ENCODE measurements at regions not wholly inside any gene's neighbourhood (a gene's known extent, or its start where the extent isn't known, plus 50 kb on each side); places are given as distances from the start of the nearest gene placed in this dataset.

DNA sequence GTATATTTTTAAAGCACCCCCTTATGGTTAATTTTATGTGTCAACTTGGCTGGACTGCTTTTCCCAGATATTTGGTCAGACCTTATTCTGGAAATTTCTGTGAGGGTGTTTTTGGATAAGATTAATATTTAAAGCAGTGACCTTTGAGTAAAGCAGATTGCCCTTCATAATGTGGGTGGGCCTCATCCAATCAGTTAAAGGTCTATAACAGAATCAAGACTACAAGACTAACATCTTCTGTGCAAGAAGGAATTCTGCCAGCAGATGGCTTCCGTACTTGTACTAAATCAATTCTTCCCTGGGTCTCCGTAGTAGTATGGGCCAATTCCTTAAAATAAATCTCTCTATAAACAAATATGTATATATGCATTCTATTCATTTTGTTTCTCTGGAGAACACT, 257.6 kb downstream of the ETNK1 start:
- Histone ChIP-seq H2AFZ (no peak overlapping the region), H3K79me2 (replicated peaks; ENCODE audit: insufficient read depth) (no peaks in the 10 kb centered on the region), H3K4me2 (no peak overlapping the region), H3K4me1 (ENCODE audit: insufficient read depth) (no peaks in the 10 kb centered on the region), H4K20me1 (replicated peaks; ENCODE audit: insufficient read depth) (no peaks in the 10 kb centered on the region), H3F3A (replicated peaks; ENCODE audit: low read depth) (no peaks in the 10 kb centered on the region), H3K4me3 (no peak overlapping the region), H3K27ac (ENCODE audit: low read depth) (no peak overlapping the region), H3K27me3 (ENCODE audit: insufficient read depth) (no peaks in the 10 kb centered on the region), H3K9me2 (ENCODE audit: insufficient read depth) (no peaks in the 10 kb centered on the region), H3K36me3 (ENCODE audit: insufficient read depth) (no peaks in the 10 kb centered on the region)
- no peaks in the 10 kb centered on the region for H3K4me1 Mint-ChIP-seq
- no peak for ATAC-seq
- no peak overlapping the region for H3K4me3 Mint-ChIP-seq
- DNase-seq (ENCODE audit: low spot score), result peak; percentile 8
- no peaks in the 10 kb centered on the region for H3K9me3 Mint-ChIP-seq
- H3K27ac Mint-ChIP-seq, result no peak overlapping the region
- H3K27me3 Mint-ChIP-seq (ENCODE audit: insufficient read depth, low read depth, poor library complexity), result peaks cover 2% of the 10 kb centered on the region
- no peaks in the 10 kb centered on the region for H3K36me3 Mint-ChIP-seq (ENCODE audit: low read depth)
- TF ChIP-seq, protein P1, sequence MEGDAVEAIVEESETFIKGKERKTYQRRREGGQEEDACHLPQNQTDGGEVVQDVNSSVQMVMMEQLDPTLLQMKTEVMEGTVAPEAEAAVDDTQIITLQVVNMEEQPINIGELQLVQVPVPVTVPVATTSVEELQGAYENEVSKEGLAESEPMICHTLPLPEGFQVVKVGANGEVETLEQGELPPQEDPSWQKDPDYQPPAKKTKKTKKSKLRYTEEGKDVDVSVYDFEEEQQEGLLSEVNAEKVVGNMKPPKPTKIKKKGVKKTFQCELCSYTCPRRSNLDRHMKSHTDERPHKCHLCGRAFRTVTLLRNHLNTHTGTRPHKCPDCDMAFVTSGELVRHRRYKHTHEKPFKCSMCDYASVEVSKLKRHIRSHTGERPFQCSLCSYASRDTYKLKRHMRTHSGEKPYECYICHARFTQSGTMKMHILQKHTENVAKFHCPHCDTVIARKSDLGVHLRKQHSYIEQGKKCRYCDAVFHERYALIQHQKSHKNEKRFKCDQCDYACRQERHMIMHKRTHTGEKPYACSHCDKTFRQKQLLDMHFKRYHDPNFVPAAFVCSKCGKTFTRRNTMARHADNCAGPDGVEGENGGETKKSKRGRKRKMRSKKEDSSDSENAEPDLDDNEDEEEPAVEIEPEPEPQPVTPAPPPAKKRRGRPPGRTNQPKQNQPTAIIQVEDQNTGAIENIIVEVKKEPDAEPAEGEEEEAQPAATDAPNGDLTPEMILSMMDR (conservative IDR thresholded peaks at IDR 0.05; ENCODE audit: low read depth in 2 of 2), result peak in 1 of 2 experiments; percentile 29; a peak in 3 of 4 replicates
- TF ChIP-seq CREB1 (CRISPR knock-in tag; IDR thresholded peaks at IDR 0.05; ENCODE audit: low read depth), result no peak

DNA sequence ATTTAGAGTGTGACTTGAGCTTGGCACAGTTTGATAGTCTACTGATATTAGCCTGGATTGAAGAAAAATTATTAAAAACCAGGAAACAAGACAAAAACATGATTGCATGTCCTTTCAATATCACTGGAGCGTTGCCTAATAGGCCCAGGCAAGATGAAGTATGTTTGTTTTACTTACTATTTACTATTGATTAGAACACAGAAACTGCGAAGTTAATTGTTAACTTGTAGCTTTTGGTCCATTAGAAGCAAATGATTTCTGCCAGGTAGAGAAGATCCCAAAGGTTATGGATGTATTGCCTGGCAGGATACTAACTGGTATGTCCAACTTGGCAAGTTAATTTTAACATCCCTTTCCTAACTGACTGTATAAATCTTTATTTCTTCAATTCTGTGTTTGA, 268.9 kb downstream of the ETNK1 start:
- ATAC-seq, result no peak
- Histone ChIP-seq H3K27ac (ENCODE audit: low read depth) (no peak overlapping the region), H3K27me3 (ENCODE audit: insufficient read depth) (no peaks in the 10 kb centered on the region), H3K4me2 (no peak overlapping the region), H3F3A (replicated peaks; ENCODE audit: low read depth) (no peaks in the 10 kb centered on the region), H3K9me2 (ENCODE audit: insufficient read depth) (no peaks in the 10 kb centered on the region), H3K4me1 (ENCODE audit: insufficient read depth) (no peaks in the 10 kb centered on the region), H3K4me3 (no peak overlapping the region), H3K79me2 (replicated peaks; ENCODE audit: insufficient read depth) (no peaks in the 10 kb centered on the region), H2AFZ (no peak overlapping the region), H3K36me3 (ENCODE audit: insufficient read depth) (no peaks in the 10 kb centered on the region; the same call in 1 of the 2 replicates), H4K20me1 (replicated peaks; ENCODE audit: insufficient read depth) (no peaks in the 10 kb centered on the region)
- Mint-ChIP-seq H3K4me1 (no peaks in the 10 kb centered on the region; the same call in 2 of the 3 replicates), H3K4me3 (no peak overlapping the region), H3K27ac (no peak overlapping the region), H3K27me3 (ENCODE audit: insufficient read depth, low read depth, poor library complexity) (no peaks in the 10 kb centered on the region), H3K9me3 (peaks cover 9% of the 10 kb centered on the region), H3K36me3 (ENCODE audit: low read depth) (peaks cover 8% of the 10 kb centered on the region; the same call in 2 of the 3 replicates)
- no peak for DNase-seq (ENCODE audit: low spot score)
- TF ChIP-seq, protein P2, sequence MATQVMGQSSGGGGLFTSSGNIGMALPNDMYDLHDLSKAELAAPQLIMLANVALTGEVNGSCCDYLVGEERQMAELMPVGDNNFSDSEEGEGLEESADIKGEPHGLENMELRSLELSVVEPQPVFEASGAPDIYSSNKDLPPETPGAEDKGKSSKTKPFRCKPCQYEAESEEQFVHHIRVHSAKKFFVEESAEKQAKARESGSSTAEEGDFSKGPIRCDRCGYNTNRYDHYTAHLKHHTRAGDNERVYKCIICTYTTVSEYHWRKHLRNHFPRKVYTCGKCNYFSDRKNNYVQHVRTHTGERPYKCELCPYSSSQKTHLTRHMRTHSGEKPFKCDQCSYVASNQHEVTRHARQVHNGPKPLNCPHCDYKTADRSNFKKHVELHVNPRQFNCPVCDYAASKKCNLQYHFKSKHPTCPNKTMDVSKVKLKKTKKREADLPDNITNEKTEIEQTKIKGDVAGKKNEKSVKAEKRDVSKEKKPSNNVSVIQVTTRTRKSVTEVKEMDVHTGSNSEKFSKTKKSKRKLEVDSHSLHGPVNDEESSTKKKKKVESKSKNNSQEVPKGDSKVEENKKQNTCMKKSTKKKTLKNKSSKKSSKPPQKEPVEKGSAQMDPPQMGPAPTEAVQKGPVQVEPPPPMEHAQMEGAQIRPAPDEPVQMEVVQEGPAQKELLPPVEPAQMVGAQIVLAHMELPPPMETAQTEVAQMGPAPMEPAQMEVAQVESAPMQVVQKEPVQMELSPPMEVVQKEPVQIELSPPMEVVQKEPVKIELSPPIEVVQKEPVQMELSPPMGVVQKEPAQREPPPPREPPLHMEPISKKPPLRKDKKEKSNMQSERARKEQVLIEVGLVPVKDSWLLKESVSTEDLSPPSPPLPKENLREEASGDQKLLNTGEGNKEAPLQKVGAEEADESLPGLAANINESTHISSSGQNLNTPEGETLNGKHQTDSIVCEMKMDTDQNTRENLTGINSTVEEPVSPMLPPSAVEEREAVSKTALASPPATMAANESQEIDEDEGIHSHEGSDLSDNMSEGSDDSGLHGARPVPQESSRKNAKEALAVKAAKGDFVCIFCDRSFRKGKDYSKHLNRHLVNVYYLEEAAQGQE (IDR thresholded peaks at IDR 0.05; ENCODE audit: unreplicated experiment), result no peak
- TF ChIP-seq EZH2 (IDR thresholded peaks at IDR 0.05; ENCODE audit: low read depth, unreplicated experiment) (no peak), EZH2phosphoT487 (IDR thresholded peaks at IDR 0.05; ENCODE audit: unreplicated experiment) (no peak), POLR2AphosphoS5 (IDR thresholded peaks at IDR 0.05; ENCODE audit: low read depth) (no peak), CREB1 (CRISPR knock-in tag; IDR thresholded peaks at IDR 0.05; ENCODE audit: low read depth) (no peak)
- TF ChIP-seq, protein P3, sequence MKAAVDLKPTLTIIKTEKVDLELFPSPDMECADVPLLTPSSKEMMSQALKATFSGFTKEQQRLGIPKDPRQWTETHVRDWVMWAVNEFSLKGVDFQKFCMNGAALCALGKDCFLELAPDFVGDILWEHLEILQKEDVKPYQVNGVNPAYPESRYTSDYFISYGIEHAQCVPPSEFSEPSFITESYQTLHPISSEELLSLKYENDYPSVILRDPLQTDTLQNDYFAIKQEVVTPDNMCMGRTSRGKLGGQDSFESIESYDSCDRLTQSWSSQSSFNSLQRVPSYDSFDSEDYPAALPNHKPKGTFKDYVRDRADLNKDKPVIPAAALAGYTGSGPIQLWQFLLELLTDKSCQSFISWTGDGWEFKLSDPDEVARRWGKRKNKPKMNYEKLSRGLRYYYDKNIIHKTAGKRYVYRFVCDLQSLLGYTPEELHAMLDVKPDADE (IDR thresholded peaks at IDR 0.05), result no peak
- TF ChIP-seq, protein P1 (conservative IDR thresholded peaks at IDR 0.05; ENCODE audit: low read depth in 2 of 2), result no peak

Measured in GM23338 (cell line).